ENCODE measurements at regions not wholly inside any gene's neighbourhood (a gene's known extent, or its start where the extent isn't known, plus 50 kb on each side); places are given as distances from the start of the nearest gene placed in this dataset.

- TF ChIP-seq CTCF (conservative IDR thresholded peaks at IDR 0.05), result no peak
- H3K27ac ChIP-seq, result no peak overlapping the region
These were observed 176.9 kb upstream of the CAMK1G start for GRCh38 chr1:209406595-209406994.

GRCh38 chr1:209409780-209410179 is 173.7 kb upstream of the CAMK1G start:
- no peak overlapping the region for H3K27ac ChIP-seq
- TF ChIP-seq CTCF (conservative IDR thresholded peaks at IDR 0.05), result no peak

GRCh38 chr1:209411491-209411929 is 172.0 kb upstream of the CAMK1G start:
- H3K27ac ChIP-seq, result no peak overlapping the region

GRCh38 chr1:209412036-209412435 is 171.5 kb upstream of the CAMK1G start:
- no peak overlapping the region for H3K27ac ChIP-seq
- no peak for TF ChIP-seq CTCF (conservative IDR thresholded peaks at IDR 0.05)

More at GRCh38 chr1:209411491-209411929, 172.0 kb upstream of the CAMK1G start:
- TF ChIP-seq CTCF (conservative IDR thresholded peaks at IDR 0.05), result no peak

- H3K27ac ChIP-seq, result no peak overlapping the region
- TF ChIP-seq CTCF (conservative IDR thresholded peaks at IDR 0.05), result no peak
These were observed 170.9 kb upstream of the CAMK1G start for GRCh38 chr1:209412566-209412965.

- H3K27ac ChIP-seq, result no peak overlapping the region
- TF ChIP-seq CTCF (conservative IDR thresholded peaks at IDR 0.05), result no peak
These were observed 170.5 kb upstream of the CAMK1G start for GRCh38 chr1:209413062-209413461.

GRCh38 chr1:209414803-209415329 is 168.6 kb upstream of the CAMK1G start:
- TF ChIP-seq CTCF (conservative IDR thresholded peaks at IDR 0.05), result no peak
- H3K27ac ChIP-seq, result no peak overlapping the region
